AML-193 (cell line): ENCODE measurements at regions not wholly inside any gene's neighbourhood (a gene's known extent, or its start where the extent isn't known, plus 50 kb on each side); places are given as distances from the start of the nearest gene placed in this dataset.
"Not testable (repeated sequence)": the region's sequence is repeated elsewhere in the genome, so short reads cannot be mapped to it uniquely, and the experiment has no call there.

Experiments
- DNase-seq, 2 experiments: peaks; one replicate each; lab custom pipeline; 2025; lab: John Stamatoyannopoulos, UW

- DNase-seq = not testable (repeated sequence)
These were observed 597.6 kb upstream of the NR3C2 start for GRCh38 chr4:149039786-149040185.

GRCh38 chr4:149031399-149031798 is 589.2 kb upstream of the NR3C2 start:
- DNase-seq = peak; percentile 6 to 19

GRCh38 chr4:149029056-149029651 is 586.9 kb upstream of the NR3C2 start:
- DNase-seq = no peak

GRCh38 chr4:149026696-149027095 is 584.5 kb upstream of the NR3C2 start:
- DNase-seq = no peak

GRCh38 chr4:149017002-149017734 is 575.0 kb upstream of the NR3C2 start:
- no peak for DNase-seq

- no peak for DNase-seq
These were observed 567.0 kb upstream of the NR3C2 start for GRCh38 chr4:149009223-149009622.

GRCh38 chr4:149008415-149009025 is 566.3 kb upstream of the NR3C2 start:
- DNase-seq = no peak

- DNase-seq = no peak
These were observed 563.0 kb upstream of the NR3C2 start for GRCh38 chr4:149005191-149005590.

GRCh38 chr4:148999924-149000323 is 557.7 kb upstream of the NR3C2 start:
- no peak for DNase-seq

GRCh38 chr4:148998719-148999118 is 556.5 kb upstream of the NR3C2 start:
- peak; percentile 9 to 19 for DNase-seq

GRCh38 chr4:148986951-148987350 is 544.7 kb upstream of the NR3C2 start:
- DNase-seq = no peak

GRCh38 chr4:148984951-148985350 is 542.7 kb upstream of the NR3C2 start:
- DNase-seq = no peak

- no peak for DNase-seq
These were observed 540.0 kb upstream of the NR3C2 start for GRCh38 chr4:148982200-148982599.

- no peak for DNase-seq
These were observed 538.7 kb upstream of the NR3C2 start for GRCh38 chr4:148980782-148981480.

- DNase-seq = no peak
These were observed 536.1 kb upstream of the NR3C2 start for GRCh38 chr4:148978301-148978700.

- no peak for DNase-seq
These were observed 533.2 kb upstream of the NR3C2 start for GRCh38 chr4:148975464-148975863.

GRCh38 chr4:148965080-148965479 is 522.9 kb upstream of the NR3C2 start:
- DNase-seq = no peak

- DNase-seq = no peak
These were observed 522.2 kb upstream of the NR3C2 start for GRCh38 chr4:148964456-148964855.

- no peak for DNase-seq
These were observed 520.5 kb upstream of the NR3C2 start for GRCh38 chr4:148962539-148963290.

- DNase-seq = no peak
These were observed 519.3 kb upstream of the NR3C2 start for GRCh38 chr4:148961526-148961925.

GRCh38 chr4:148958317-148958716 is 516.1 kb upstream of the NR3C2 start:
- no peak for DNase-seq
